A673 (cell line): ENCODE measurements at regions not wholly inside any gene's neighbourhood (a gene's known extent, or its start where the extent isn't known, plus 50 kb on each side); places are given as distances from the start of the nearest gene placed in this dataset.

Experiments
- CTCF ChIP-seq: fragments of 300-800, 200-600 bp; sonication (generic); conservative IDR thresholded peaks from 2 replicates; pipeline ENCODE4 v1.5.1; 2017; ENCODE audit warnings: low read depth, mild to moderate bottlenecking, antibody characterized with exemption, low read length, moderate library complexity, mixed read lengths
- EZH2 ChIP-seq: fragments of 200-600 bp; sonication (generic); IDR thresholded peaks from 2 replicates; pipeline ENCODE4 v1.6.1; 2017; ENCODE audit warnings: borderline replicate concordance, low read depth, mild to moderate bottlenecking, mixed read lengths, antibody characterized with exemption, low read length; ENCODE audit not compliant: poor library complexity, severe bottlenecking

DNA sequence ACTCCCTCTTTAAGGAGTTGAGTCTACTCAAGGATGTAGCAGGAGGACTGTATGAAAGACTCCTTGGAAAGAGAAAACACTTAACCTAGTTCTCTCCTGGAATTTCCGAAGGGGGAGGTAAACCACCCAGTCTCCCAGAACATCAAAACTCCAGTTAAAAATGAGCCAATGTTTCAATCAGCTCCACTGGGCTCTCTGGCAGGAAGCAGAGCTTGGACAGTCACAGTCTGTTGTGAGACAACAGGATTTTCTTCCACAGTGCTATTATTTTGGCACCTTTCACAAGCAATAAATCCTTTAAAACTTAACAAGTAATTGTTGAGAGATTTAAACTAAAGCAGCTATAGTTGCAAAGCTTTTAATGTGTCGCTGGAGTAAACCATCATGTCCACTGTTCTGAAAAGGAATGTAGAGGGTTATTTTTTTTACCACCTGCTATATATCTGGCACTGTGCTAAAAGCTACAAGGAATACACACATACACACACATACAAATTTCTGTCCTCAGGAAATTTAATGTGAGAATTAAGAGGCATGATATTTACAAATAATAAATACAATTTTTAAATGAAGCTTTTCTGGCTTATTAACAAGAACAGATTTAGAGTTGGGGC is 229.2 kb upstream of the INTU start:
- no peak for TF ChIP-seq CTCF
- no peak for TF ChIP-seq EZH2
